SK-N-DZ (cell line): ENCODE measurements at regions not wholly inside any gene's neighbourhood (a gene's known extent, or its start where the extent isn't known, plus 50 kb on each side); places are given as distances from the start of the nearest gene placed in this dataset.

Source experiments
- DNase-seq: peaks from one replicate; pipeline ENCODE4 v3.0.0-alpha.2; 2015; ENCODE audit warnings: low spot score

DNA sequence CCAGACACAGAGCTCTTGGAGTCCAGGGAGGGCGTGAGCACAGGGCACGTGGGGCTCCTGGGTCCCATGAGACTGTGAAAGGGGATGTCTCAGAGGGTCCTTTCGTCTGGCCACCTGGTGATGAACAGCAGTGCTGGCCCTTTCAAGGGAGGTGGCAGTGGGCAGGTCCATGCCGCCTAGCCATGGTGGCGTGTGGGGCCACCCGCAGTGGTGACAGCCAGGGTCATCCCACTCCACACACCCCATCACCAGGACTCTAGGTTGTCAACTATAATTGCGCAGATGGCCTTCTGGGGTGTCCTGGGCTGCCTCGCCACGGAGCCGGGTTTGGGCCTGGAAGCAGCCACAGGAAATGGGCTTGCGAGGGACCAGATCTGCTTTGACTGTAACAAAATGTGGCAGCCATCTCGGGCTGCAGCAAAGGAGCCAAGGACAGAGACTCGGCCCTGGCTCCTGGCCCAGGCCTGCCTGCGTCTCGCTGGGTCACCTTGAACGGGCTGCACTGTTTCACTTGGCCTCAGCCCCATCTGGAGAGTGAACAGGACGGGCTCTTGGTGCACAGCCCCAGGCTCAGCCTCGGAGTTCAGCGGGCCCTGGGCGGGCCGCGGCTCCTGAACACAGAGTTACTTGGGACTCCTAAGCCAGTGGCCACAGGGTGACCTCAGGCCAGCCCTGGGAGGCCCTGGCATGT lies 1350.5 kb downstream of the BRD1 start:
- no peak for DNase-seq

DNA sequence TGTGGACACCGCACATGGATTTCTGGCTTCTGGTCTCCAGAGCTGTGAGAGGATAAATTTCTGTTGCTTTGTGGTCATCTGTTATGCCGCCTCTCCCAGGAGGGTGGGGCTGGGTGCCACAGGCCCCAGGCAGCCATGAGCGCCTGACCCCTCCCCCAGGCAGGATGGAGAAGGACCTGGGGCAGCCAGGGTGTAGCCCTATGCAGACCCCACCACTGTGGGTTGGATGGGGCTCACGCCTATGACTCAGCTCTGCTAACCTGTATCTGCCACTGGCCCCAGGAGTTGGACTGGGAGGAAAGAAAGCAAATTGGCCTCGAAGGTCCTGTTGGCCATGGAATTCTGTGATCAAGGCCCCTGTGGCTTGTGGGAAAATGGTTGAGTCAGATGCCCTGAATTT lies 1351.1 kb downstream of the BRD1 start:
- DNase-seq: no peak

DNA sequence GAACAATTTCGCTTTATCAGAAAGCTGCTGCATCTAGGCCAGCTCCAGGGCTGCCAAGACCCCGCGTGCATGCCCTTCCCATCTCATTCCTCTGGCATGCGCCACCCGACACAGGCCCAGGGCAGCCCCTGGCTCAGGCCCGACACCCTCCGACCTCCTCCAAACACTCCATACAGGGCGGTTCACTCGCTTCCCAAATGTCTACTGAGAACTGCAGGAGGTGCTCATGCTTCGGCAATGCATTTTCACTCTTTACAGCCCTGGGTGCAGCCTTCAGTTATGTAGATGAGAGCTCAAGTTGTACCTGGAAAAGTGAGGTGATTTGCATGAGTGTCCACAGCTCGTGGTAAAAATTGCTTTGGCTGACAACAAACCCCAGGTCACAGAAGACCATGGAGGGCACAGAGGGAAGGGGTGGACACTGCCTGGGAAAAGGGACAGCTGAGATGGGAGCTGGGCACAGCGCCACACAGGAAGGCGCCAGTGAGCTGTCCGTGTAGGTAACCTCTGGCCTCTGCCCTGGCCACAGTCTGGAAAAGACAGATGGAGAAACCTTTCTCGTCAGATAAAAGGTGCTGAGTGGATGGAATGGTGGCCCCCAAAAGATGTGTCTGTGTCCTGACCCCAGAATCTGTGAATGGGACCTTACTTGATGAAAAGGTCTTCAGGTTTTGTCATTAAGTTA lies 1351.9 kb downstream of the BRD1 start:
- DNase-seq: no peak

DNA sequence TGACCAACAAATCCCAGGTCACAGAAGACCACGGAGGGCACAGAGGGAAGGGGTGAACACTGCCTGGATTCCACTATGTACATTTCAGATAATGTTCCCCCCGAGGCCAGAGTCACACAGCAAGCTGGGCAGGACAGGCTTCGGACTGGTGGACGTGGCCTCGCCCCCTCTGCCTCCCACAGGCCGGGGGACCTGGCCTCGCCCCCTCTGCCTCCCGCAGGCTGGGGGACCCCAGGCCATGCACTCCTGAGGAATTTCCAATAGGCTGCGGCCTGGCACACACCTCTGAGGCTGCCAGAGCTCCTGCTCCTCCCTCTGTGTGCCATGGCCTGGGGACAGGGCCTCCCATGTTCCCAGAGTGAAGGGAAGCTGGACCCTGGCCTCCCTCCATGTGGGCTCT lies 1352.8 kb downstream of the BRD1 start:
- DNase-seq: no peak

DNA sequence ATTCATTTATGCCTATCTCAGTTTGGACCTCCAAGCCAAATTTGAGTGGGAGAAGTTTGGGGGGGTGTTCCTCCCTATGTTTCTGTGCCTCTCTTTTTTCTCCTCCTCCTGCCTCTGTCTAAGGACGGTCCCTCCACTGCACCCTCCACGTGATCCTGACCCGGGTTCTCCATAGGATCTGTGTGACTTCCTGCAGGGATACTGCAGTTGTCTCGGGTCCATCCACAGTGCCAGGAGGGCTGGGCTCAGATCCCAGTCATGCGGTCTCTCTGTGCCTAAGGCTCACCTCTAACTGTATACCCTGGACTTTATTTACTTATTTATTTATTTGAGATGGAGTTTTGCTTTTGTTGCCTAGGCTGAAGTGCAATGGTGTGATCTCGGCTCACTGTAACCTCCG lies 1354.5 kb downstream of the BRD1 start:
- DNase-seq: no peak

DNA sequence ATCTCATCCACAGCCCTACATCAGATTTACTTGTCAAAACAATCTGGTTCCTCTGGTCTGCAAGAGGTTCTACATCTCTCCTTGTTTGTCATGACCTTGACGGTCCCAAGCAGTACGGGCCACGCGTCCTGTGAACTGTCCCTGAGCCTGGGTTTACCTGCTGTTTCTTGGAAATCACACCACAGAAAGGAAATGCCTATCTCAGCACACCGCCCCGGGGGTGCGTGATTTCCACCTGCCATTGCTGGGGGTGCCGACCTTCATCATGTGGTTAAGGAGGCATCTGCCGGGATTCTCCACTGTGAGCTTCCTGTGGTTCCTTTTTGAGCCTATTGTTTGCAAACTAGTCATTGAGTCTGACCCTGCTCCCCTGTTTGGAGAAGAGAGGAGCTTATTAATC lies 1363.4 kb downstream of the BRD1 start:
- DNase-seq: no peak

DNA sequence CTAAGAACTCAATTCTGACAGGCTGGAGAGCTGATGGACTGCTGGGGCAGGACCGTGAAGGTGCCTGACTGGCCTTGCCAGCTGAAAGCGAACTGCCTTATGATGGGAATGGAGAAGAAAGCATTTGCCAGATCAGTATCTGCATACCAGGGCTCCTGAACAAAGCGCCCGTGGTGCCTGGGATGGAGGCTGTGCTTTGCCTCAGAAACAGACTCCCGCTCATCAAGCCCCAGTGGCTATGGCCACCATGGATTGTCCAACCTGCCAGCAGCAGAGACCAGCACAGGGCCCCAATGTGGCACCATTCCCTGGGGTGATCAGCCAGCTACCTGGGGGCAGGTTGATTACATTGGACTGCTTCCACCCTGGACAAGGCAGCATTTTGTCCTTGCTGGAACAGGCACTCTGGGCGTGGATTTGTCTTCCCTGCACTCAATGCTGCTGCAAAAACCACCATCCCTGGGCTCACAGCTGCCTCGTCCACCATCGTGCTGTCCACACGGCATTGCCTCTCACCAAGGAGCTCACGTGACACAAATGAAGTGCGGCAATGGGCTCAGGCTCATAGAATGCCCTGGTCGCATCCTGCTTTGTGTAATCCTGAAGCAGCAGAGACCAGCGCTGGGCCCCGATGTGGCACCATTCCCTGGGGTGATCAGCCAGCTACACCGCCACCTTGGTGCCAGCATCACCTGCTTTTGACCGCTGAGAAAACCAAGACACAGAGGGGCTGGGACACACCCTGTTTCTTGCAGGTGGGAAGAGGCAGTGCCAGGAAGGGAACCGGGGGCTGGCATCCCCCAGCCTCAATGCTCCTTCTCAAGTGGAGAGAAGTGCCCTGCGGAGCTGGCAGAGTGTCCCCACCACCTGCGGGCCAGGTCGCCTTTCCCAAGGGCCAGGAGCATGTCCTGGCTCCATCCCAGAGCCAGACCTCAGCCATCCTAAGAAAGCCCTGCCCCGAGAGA lies 1367.5 kb downstream of the BRD1 start:
- no peak for DNase-seq

DNA sequence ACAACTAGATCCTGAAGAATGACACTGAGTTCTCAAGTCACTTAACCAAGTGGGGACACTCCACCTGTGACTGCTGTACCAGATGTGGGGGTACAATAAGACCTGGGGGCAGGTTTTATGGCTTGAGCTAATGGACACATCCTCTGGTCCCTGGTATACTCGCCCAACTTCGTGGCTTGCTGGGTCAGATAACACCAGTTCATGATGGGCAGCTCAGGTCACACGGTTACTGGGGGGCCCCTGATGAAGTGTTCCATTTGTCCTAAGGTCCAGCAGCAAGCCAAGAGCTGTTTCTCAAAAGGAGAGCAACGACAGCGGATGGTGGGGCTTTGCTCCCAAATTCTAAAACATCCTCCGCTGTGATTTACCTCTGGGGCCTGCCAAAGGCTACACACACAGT lies 1368.4 kb downstream of the BRD1 start:
- no peak for DNase-seq

DNA sequence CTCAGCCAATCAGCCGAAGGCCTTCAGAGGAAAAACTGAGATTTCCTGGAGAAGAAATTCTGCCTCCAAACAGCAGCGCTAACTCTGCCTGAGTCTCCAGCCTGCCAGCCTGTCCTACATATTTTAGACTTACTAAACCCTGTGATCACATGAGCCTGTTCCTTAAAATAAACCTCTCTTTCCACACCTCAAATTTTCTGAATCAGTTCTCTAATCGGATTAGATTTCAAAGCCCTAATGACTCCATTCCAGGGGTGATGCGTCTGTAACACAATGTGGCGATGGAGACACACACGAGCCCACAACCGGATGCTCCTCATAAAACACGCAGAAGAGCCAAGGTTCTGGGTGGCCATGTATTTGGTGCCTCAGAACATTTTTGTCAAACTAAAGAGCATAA lies 1371.2 kb downstream of the BRD1 start:
- DNase-seq: no peak

DNA sequence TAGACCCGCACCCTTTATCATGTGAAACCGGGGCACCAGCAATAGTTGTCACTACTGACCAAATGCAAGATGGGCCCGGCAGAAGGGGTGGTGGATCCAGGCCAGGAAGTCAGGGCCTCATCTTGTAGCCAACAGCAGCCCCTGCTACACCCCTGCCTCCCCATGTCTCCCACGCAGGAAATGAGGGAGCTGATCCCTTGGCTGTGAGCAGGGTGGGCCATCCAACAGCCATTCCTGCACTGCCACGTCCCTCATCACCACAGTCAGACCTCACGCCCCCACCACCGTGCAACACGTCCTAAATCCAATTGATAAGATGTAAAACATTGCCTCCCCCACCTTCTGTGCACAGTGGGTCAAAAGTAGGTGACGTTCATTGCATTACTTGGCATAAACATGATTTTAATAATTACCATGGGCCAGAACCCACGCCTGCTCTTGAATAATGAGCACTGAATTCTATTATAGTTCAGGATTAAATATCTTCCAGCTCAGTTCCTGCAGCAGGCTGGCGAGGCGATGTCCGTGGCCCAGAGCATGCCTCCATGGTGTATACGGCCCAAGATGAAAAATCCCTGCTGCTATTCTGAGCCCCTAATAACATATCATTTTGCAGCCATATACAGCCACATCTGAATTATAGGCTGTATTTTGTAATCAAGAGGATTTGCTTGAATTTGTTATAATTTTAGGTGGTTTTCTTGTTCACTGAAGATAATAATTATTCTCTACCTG lies 1373.8 kb downstream of the BRD1 start:
- no peak for DNase-seq

DNA sequence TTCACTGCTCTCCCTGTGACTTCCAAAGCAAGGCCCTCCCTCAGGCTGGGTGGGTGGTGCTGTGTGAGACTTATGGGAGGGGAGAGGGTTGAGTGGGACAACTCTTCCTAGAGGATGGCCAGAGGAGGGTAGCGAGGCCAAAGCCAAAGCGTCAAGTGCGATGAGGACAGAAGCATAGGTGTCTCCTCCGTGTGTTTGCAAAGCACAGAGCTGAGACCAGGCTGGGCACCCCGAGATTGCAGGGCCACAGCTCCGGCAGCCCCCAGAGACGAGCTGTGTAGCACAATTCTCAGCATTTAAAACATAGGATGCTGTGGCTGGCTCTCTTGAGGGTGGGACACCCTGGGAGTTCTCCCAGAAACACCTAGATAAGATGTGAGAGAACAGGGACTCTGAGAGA lies 1374.5 kb downstream of the BRD1 start:
- no peak for DNase-seq

DNA sequence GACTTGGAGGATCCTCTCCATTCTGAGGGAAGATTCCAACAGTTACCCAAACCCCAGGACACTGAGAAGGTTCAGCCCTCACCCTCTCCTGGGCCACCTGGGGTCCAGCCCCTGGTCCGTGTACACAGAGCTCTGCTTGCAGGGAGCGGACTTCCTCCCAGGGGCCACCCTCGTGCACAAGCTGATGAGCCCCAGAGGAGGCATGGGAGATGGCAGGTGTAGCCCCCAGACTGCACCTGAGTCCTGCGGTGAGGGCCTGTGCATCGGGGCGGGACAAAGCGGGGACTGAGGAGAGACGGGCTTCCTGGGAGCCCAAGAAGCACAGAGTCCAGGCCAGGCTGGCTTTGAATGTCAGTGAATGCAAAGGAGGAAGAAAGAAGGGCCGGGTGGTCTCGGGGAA lies 1374.9 kb downstream of the BRD1 start:
- no peak for DNase-seq

DNA sequence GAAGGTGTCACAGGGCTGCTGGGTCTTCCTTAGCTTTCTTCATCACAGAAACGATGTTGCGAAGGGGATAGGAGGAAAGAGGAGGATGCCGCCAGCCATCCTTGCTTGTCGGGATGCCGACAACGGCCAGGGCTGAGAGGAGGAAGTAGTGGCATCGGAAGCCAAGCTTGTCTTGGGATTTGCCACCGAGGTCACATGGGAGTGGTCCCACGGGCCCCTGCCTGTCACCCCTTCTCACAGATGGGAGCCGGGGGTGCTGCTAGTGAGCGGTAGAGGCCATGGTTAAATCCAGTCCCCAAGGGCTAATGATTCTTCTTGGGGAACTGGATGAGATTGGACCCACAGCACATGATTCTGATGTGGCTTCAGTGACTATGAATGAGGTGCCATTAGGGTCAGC lies 1375.8 kb downstream of the BRD1 start:
- DNase-seq: no peak

DNA sequence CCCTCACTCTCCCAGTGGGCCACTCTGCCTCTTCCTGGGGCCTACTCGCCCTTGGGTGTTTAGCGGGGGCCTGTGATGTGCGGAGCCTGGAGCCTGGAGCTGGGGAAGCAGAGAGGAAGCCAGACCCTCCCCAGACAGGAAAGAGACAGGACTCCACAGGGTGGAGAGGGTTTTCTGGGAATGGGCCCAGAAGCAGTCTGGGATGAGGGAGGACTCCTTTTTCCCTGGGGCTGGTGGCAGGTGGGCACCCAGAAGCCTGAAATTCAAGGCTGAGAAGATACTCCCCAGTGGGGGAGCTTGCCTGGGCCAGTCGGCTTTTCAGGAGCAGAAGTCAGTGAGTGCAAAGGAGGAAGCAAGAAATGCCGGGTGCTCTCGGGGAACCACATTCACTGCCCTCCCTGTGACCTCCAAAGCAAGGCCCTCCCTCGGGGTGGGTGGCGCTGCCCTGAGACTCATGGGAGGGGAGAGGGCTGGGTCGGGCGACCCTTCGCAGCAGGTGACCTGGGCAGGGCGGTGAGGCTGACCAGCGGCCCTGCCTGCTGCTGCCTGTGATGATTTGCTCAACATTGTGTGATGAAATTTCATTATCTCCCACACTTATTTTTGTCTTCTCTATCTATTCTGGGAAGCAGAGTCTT lies 1377.4 kb downstream of the BRD1 start:
- DNase-seq: no peak

DNA sequence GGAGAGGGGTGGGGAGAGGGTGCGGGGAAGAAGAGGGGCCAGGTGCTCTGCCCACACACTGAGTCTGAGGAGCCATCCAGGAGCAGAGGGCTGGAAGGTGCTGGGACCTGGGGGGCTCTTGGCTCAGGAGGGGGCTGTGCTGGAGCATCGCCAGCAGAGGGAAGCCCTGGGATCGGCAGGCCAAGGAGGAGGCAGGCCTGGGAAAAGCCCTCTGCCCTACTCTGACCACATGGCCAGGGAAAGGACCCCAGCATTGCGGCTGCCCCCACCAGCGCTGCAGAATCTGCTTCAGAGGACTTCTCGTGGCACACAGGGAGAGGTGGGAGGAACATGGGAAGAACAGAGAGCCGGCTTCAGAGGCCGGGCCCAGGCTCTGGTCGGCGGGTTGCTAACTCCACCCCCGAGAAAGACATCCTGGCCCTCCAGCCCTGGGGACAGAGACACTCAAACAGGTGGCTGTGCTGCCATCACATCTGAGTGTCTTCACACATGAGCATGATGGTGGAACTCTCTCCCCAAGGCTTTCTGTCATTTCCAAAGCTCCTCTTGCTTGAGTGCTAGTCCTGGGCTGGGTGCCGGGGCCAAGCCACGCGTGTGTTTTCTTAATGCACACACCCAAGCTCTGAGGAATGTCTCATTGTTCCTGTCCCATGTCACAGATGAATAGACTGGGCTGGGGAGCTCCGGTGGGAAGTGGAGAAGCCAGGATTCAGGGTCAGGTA lies 1378.0 kb downstream of the BRD1 start:
- DNase-seq: no peak

DNA sequence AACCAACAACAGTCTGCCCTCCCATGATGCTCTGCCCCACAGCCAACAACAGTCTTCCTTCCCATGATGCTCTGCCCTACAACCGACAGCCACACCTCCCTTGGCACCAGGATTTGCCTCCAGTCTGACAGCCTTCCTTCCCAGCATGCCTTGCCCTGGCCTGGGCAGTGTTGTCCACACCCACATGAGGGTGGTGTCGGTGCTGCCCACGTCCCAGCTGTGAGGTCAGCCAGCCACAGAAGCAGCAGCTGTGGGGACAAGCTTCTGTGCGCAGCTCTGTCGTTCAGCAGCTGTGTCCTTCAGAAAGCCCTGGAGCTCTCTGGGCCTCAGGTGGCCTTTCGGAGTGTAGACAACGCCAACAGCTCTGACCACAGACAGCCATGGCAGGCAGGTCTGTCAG lies 1378.9 kb downstream of the BRD1 start:
- no peak for DNase-seq

DNA sequence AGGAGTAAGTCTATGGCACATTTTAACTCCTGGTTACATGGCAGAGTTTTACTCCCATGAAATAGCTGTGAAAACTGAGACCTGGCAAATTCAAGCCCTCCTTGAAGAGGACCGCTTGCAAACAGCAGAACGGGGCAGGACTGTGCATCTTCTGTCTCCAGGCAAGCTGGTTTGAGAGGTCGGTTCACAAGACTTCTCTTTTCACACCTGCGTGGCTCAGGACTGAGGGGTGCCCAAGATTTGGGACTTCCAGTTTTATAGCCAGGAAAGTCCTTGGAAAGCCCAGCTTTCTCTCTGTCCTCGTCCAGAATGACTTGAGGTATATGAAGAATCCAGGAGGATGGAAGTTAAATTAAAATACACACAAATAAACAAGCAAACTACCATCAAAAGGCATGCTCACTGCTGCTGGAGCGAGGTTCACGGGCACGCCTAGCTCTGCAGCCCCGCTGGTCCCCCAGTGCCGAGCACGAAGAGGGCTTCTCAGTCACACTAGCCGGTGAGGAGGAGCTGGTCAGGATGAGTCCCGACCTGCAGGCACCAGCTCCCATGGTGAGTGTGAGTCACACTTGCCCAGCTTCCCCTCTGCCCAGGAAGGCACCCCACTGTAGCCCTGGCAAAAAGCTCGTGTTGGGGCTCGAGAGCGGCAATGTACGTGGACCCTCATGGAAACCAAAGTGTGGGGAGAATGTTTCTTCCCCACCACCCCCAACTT lies 1382.4 kb downstream of the BRD1 start:
- DNase-seq: no peak

DNA sequence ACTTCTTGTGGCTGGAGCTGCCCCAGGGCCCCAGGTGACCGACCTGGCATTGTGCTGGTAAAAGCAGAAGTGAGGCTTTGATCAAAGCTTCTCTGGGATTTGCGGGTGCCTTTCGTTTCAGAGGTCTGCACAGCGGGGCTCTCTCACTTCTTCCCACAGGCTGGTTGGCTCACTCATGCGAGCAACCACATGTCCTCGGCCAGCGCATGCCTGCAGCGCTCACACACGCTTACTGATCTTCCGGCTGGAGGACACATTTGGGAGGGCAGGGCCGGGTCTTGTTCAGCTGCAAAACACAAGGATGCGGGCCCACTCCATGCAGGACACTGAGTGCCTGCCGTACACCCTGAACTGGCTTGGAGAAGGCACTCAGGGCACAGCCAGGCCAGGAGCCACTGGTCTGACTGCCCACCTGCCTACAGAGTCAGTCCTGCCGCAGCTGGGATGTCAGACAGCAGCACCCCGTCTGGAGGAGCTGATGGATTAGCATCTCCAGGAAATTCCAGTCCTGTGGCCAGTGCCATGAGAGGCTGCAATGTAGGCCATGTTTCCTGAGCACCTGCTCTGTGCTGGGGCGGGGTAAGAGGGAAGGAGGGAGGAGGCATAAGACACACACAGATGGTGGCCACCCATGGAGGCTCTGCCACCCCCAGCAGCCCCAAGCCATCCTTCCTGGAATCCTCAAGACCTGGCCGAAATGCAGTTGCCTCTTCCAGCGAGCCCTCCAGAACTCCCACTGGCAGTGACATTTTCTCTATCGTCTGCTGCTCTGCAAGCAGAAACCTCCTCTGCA lies 1383.2 kb downstream of the BRD1 start:
- no peak for DNase-seq

DNA sequence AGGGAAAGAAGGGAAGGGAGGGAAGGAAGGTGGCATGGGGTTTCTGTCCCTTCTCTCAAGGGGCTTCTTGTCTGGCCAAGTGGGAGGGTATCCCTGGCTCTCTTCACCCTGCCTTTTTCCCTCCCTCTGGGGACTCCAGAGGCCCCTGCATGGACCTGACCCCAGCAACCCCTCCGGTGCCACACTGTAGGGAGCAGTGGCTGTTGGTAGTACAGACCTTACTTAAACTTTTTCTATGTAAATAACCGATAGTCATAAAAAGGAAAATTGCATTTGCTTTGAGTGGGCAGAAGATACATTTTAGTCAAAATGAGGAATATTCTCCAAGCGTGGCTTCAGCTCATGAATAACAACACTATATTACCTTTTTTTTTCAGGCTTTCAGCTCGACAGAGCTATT lies 1384.0 kb downstream of the BRD1 start:
- no peak for DNase-seq
